A673 (cell line): ENCODE measurements at regions not wholly inside any gene's neighbourhood (a gene's known extent, or its start where the extent isn't known, plus 50 kb on each side); places are given as distances from the start of the nearest gene placed in this dataset.

Source experiments
- BruUV-seq: library from RNA; stranded (reverse); fragments of 400-500 nt; replicated peaks from 2 replicates; lab custom pipeline; 2021; lab: Mats Ljungman, UMichigan
- CTCF ChIA-PET: fragments of 300-600 bp; sonication (Branson Sonifier 250); formaldehyde crosslinking; loops from one replicate; lab custom pipeline; 2022; ENCODE audit warnings: antibody characterized with exemption; lab: Charles Lee
- POLR2A ChIA-PET: fragments of 300-600 bp; sonication (Branson Sonifier 250); formaldehyde crosslinking; loops from one replicate; lab custom pipeline; 2022; ENCODE audit warnings: antibody characterized with exemption; ENCODE audit not compliant: low non-redundant PET; lab: Charles Lee
- DNase-seq: peaks from one replicate; pipeline ENCODE4 v3.0.0-alpha.2; 2015; ENCODE audit warnings: low spot score
- H3K27ac ChIP-seq: fragments of 200-600 bp; sonication (generic); 2 replicates; pipeline ENCODE4 v1.5.1; 2016; ENCODE audit warnings: mixed run types, low read depth, mild to moderate bottlenecking, mixed read lengths, antibody characterized with exemption, low read length; ENCODE audit not compliant: poor library complexity, severe bottlenecking
- H3K27me3 ChIP-seq: fragments of 200-600 bp; sonication (generic); replicated peaks from 2 replicates; pipeline ENCODE4 v1.6.1; 2017; ENCODE audit warnings: mixed run types, low read depth, mild to moderate bottlenecking, mixed read lengths, antibody characterized with exemption, low read length; ENCODE audit not compliant: insufficient read depth, poor library complexity
- H3K36me3 ChIP-seq: fragments of 200-600 bp; sonication (generic); 2 replicates; pipeline ENCODE4 v1.6.1; 2016; ENCODE audit warnings: mixed run types, mild to moderate bottlenecking, mixed read lengths, antibody characterized with exemption, low read length; ENCODE audit not compliant: insufficient read depth, poor library complexity, severe bottlenecking
- H3K4me1 ChIP-seq: fragments of 200-600 bp; sonication (generic); 2 replicates; pipeline ENCODE4 v1.6.1; 2017; ENCODE audit warnings: mixed run types, mild to moderate bottlenecking, mixed read lengths, antibody characterized with exemption, low read length; ENCODE audit not compliant: insufficient read depth, poor library complexity, severe bottlenecking
- H3K4me3 ChIP-seq: fragments of 200-600 bp; sonication (generic); 2 replicates; pipeline ENCODE4 v1.5.1; 2016; ENCODE audit warnings: low read depth, mixed run types, mild to moderate bottlenecking, mixed read lengths, low read length; ENCODE audit not compliant: poor library complexity, severe bottlenecking
- H3K9me3 ChIP-seq: fragments of 200-600 bp; sonication (generic); 2 replicates; pipeline ENCODE4 v1.6.1; 2016; ENCODE audit warnings: mixed run types, low read depth, mild to moderate bottlenecking, mixed read lengths, antibody characterized with exemption, low read length; ENCODE audit not compliant: poor library complexity, severe bottlenecking
- EZH2 ChIP-seq: fragments of 200-600 bp; sonication (generic); IDR thresholded peaks from 2 replicates; pipeline ENCODE4 v1.6.1; 2017; ENCODE audit warnings: borderline replicate concordance, low read depth, mild to moderate bottlenecking, mixed read lengths, antibody characterized with exemption, low read length; ENCODE audit not compliant: poor library complexity, severe bottlenecking
- intact Hi-C: fragments of 100-400 bp; cut with micrococcal nuclease; formaldehyde crosslinking; loops from one replicate; pipeline ENCODE4 v1.10.0; 2022; ENCODE audit not compliant: unreplicated experiment
- TF ChIP-seq, protein P1 (sequence below): fragments of 300-800, 200-600 bp; sonication (generic); conservative IDR thresholded peaks from 2 replicates; pipeline ENCODE4 v1.5.1; 2017; ENCODE audit warnings: low read depth, mild to moderate bottlenecking, antibody characterized with exemption, low read length, moderate library complexity, mixed read lengths

DNA sequence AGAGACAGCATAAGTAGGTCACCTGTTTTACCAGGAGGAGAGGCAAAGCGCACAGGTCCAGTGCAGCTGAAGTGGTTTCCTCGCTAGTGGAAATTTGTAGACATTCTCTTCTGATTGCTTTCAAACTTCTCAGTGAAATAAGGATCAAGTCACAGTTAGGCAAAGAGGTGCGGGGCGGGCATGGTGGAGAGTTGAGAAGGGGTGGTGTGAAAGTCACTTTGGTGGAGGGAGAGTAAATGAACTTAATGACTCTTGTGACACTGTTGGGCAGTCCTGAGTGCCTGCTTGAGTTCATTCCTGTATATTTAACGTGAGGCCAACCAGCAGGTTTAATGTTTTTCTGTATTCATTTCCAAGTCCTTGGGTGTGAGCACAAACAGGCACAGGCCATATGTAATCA lies 235.6 kb downstream of the TRIML1 start:
- intact Hi-C loops = no loop called here
- no peak for DNase-seq
- TF ChIP-seq EZH2 = no peak
- TF ChIP-seq, protein P1, sequence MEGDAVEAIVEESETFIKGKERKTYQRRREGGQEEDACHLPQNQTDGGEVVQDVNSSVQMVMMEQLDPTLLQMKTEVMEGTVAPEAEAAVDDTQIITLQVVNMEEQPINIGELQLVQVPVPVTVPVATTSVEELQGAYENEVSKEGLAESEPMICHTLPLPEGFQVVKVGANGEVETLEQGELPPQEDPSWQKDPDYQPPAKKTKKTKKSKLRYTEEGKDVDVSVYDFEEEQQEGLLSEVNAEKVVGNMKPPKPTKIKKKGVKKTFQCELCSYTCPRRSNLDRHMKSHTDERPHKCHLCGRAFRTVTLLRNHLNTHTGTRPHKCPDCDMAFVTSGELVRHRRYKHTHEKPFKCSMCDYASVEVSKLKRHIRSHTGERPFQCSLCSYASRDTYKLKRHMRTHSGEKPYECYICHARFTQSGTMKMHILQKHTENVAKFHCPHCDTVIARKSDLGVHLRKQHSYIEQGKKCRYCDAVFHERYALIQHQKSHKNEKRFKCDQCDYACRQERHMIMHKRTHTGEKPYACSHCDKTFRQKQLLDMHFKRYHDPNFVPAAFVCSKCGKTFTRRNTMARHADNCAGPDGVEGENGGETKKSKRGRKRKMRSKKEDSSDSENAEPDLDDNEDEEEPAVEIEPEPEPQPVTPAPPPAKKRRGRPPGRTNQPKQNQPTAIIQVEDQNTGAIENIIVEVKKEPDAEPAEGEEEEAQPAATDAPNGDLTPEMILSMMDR = no peak
- ChIA-PET POLR2A (no interaction called here), CTCF (no interaction called here)
- Histone ChIP-seq H3K27me3 (no peaks in the 10 kb centered on the region), H3K4me3 (no peak overlapping the region), H3K36me3 (no peaks in the 10 kb centered on the region), H3K9me3 (no peaks in the 10 kb centered on the region), H3K27ac (no peak overlapping the region), H3K4me1 (no peaks in the 10 kb centered on the region)
- BruUV-seq = no TSS peak

DNA sequence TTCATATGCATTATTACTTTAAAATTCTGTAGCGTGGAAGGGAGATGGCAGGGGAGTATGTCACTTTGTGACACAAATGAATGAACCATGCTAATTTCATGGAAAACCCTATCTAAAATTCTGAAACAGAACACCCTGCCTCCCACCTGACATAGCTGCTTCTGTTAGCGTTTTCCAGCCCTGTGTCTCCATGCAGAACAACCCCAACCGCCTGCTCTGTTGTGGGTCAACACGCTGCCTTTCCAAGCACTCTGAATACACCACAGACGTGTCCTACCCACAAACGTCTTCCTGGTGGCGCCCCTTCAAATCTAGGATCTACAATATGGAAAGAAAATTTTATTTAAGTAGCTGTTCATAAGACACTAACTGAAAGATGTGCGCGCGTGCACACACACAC lies 238.6 kb downstream of the TRIML1 start:
- Histone ChIP-seq H3K4me3 (no peak overlapping the region), H3K27me3 (no peaks in the 10 kb centered on the region), H3K9me3 (no peaks in the 10 kb centered on the region), H3K4me1 (no peaks in the 10 kb centered on the region), H3K36me3 (no peaks in the 10 kb centered on the region), H3K27ac (no peak overlapping the region)
- TF ChIP-seq EZH2 = no peak
- TF ChIP-seq, protein P1 = no peak
- CTCF ChIA-PET = no interaction called here
- BruUV-seq = no TSS peak
- no peak for DNase-seq
- POLR2A ChIA-PET = no interaction called here
- intact Hi-C loops = no loop called here

DNA sequence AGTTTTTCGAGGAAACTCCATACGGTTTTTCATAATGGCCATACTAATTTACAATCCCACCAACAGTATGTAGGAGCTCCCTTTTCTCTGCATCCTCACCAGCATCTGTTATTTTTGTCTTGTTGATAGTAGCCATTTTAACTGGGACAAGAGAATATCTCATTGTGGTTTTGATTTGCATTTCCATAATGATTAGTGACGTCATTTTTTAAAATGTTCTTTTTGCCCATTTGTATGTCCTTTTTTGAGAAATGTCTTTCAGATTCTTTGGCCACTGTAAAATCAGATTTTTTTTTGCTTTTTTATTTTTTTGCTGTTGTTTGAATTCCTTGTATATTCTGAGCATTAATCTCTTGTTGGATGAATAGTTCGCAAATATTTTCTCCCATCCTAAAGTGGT lies 243.9 kb downstream of the TRIML1 start:
- no peak overlapping the region for H3K4me3 ChIP-seq
- H3K27me3 ChIP-seq = peaks cover 16% of the 10 kb centered on the region
- DNase-seq = no peak
- H3K36me3 ChIP-seq = no peaks in the 10 kb centered on the region
- ChIA-PET CTCF (no interaction called here), POLR2A (no interaction called here)
- no peak overlapping the region for H3K27ac ChIP-seq
- no TSS peak for BruUV-seq
- H3K4me1 ChIP-seq = no peaks in the 10 kb centered on the region
- peaks cover 6% of the 10 kb centered on the region for H3K9me3 ChIP-seq
- no peak for TF ChIP-seq EZH2
- TF ChIP-seq, protein P1 = no peak
- intact Hi-C loops = no loop called here
